ENCODE measurements at regions not wholly inside any gene's neighbourhood (a gene's known extent, or its start where the extent isn't known, plus 50 kb on each side); places are given as distances from the start of the nearest gene placed in this dataset.

GRCh38 chr13:99903140-99903539, 68.4 kb downstream of the ZIC5 start:
- H3K27me3 Mint-ChIP-seq (ENCODE audit: low read depth) = no peaks in the 10 kb centered on the region
- H3K27ac Mint-ChIP-seq (ENCODE audit: unreplicated experiment) = no peak overlapping the region
- H3K4me1 Mint-ChIP-seq (ENCODE audit: low read depth) = peaks cover 12% of the 10 kb centered on the region
- TF ChIP-seq CTCF (IDR thresholded peaks at IDR 0.05) = no peak
- no peak overlapping the region for H3K4me3 Mint-ChIP-seq (ENCODE audit: unreplicated experiment)
- no peaks in the 10 kb centered on the region for H3K9me3 Mint-ChIP-seq (ENCODE audit: low read depth)
- no peaks in the 10 kb centered on the region for H3K36me3 Mint-ChIP-seq (ENCODE audit: low read depth)
- no peak for DNase-seq (ENCODE audit: low spot score)

- Mint-ChIP-seq H3K27ac (ENCODE audit: unreplicated experiment) (no peak overlapping the region), H3K36me3 (ENCODE audit: low read depth) (no peaks in the 10 kb centered on the region), H3K4me1 (ENCODE audit: low read depth) (peaks cover 15% of the 10 kb centered on the region), H3K4me3 (ENCODE audit: unreplicated experiment) (no peak overlapping the region), H3K9me3 (ENCODE audit: low read depth) (no peaks in the 10 kb centered on the region), H3K27me3 (ENCODE audit: low read depth) (no peaks in the 10 kb centered on the region)
- no peak for DNase-seq (ENCODE audit: low spot score)
- no peak for TF ChIP-seq CTCF (IDR thresholded peaks at IDR 0.05)
These were observed 68.9 kb downstream of the ZIC5 start for GRCh38 chr13:99902657-99903056.

GRCh38 chr13:99900960-99901359, 70.6 kb downstream of the ZIC5 start:
- H3K4me3 Mint-ChIP-seq (ENCODE audit: unreplicated experiment) = no peak overlapping the region
- peaks cover 16% of the 10 kb centered on the region for H3K4me1 Mint-ChIP-seq (ENCODE audit: low read depth)
- no peaks in the 10 kb centered on the region for H3K9me3 Mint-ChIP-seq (ENCODE audit: low read depth)
- H3K27ac Mint-ChIP-seq (ENCODE audit: unreplicated experiment) = no peak overlapping the region
- DNase-seq (ENCODE audit: low spot score) = no peak
- TF ChIP-seq CTCF (IDR thresholded peaks at IDR 0.05) = no peak
- no peaks in the 10 kb centered on the region for H3K36me3 Mint-ChIP-seq (ENCODE audit: low read depth)
- H3K27me3 Mint-ChIP-seq (ENCODE audit: low read depth) = no peaks in the 10 kb centered on the region

- Mint-ChIP-seq H3K36me3 (ENCODE audit: low read depth) (no peaks in the 10 kb centered on the region), H3K9me3 (ENCODE audit: low read depth) (no peaks in the 10 kb centered on the region), H3K27me3 (ENCODE audit: low read depth) (no peaks in the 10 kb centered on the region), H3K27ac (ENCODE audit: unreplicated experiment) (peak overlapping the region; percentile 49), H3K4me1 (ENCODE audit: low read depth) (peaks cover 23% of the 10 kb centered on the region), H3K4me3 (ENCODE audit: unreplicated experiment) (no peak overlapping the region)
- no peak for TF ChIP-seq CTCF (IDR thresholded peaks at IDR 0.05)
- no peak for DNase-seq (ENCODE audit: low spot score)
These were observed 73.1 kb downstream of the ZIC5 start for GRCh38 chr13:99898421-99898820.

GRCh38 chr13:99897076-99897440, 74.5 kb downstream of the ZIC5 start:
- H3K4me3 Mint-ChIP-seq (ENCODE audit: unreplicated experiment) = no peak overlapping the region
- no peak for TF ChIP-seq CTCF (IDR thresholded peaks at IDR 0.05)
- H3K4me1 Mint-ChIP-seq (ENCODE audit: low read depth) = peaks cover 20% of the 10 kb centered on the region
- H3K9me3 Mint-ChIP-seq (ENCODE audit: low read depth) = no peaks in the 10 kb centered on the region
- no peak for DNase-seq (ENCODE audit: low spot score)
- no peak overlapping the region for H3K27ac Mint-ChIP-seq (ENCODE audit: unreplicated experiment)
- H3K36me3 Mint-ChIP-seq (ENCODE audit: low read depth) = no peaks in the 10 kb centered on the region
- H3K27me3 Mint-ChIP-seq (ENCODE audit: low read depth) = peaks cover 2% of the 10 kb centered on the region
